Posterior vena cava (tissue), 2 donors: ENCODE measurements at regions not wholly inside any gene's neighbourhood (a gene's known extent, or its start where the extent isn't known, plus 50 kb on each side); places are given as distances from the start of the nearest gene placed in this dataset.

Experiments used
- DNase-seq: peaks from one replicate; pipeline ENCODE4 v3.0.0-alpha.2; 2020; ENCODE audit warnings: low spot score
- intact Hi-C, 2 donors: fragments of 100-400 bp; cut with DNase I; formaldehyde crosslinking; loops; one replicate each; pipeline versions ENCODE4 v1.14.1 to v1.14.2; 2022 to 2023
- donor health status: DM: yes; HTN: yes; CAD: no.
- donor health status: DM: yes; HTN: yes; CAD: no.

- intact Hi-C loops: no loop called here
- DNase-seq: no peak
Observed at GRCh38 chr18:28684746-28685355, 507.9 kb upstream of the CDH2 start.

- intact Hi-C loops: no loop called here
- DNase-seq: no peak
Observed at GRCh38 chr18:28682912-28683311, 506.0 kb upstream of the CDH2 start.

- DNase-seq: no peak
- intact Hi-C loops: no loop called here
Observed at GRCh38 chr18:28669165-28669564, 492.2 kb upstream of the CDH2 start.

GRCh38 chr18:28666216-28666615 lies 489.3 kb upstream of the CDH2 start:
- no peak for DNase-seq
- intact Hi-C loops: no loop called here

GRCh38 chr18:28657961-28658360 lies 481.0 kb upstream of the CDH2 start:
- intact Hi-C loops: no loop called here
- no peak for DNase-seq

- DNase-seq: no peak
- intact Hi-C loops: no loop called here
Observed at GRCh38 chr18:28652654-28653053, 475.7 kb upstream of the CDH2 start.

GRCh38 chr18:28651298-28651697 lies 474.4 kb upstream of the CDH2 start:
- intact Hi-C loops: no loop called here
- no peak for DNase-seq

- no peak for DNase-seq
- intact Hi-C loops: no loop called here
Observed at GRCh38 chr18:28650860-28651259, 473.9 kb upstream of the CDH2 start.

- no peak for DNase-seq
- intact Hi-C loops: no loop called here
Observed at GRCh38 chr18:28647961-28648360, 471.0 kb upstream of the CDH2 start.

GRCh38 chr18:28637897-28638296 lies 461.0 kb upstream of the CDH2 start:
- no peak for DNase-seq
- intact Hi-C loops: no loop called here

- no peak for DNase-seq
- intact Hi-C loops: no loop called here
Observed at GRCh38 chr18:28635530-28635929, 458.6 kb upstream of the CDH2 start.

GRCh38 chr18:28626756-28627155 lies 449.8 kb upstream of the CDH2 start:
- no peak for DNase-seq
- intact Hi-C loops: no loop called here

GRCh38 chr18:28607991-28608390 lies 431.1 kb upstream of the CDH2 start:
- DNase-seq: no peak
- intact Hi-C loops: no loop called here

GRCh38 chr18:28606686-28607085 lies 429.8 kb upstream of the CDH2 start:
- DNase-seq: no peak
- intact Hi-C loops: no loop called here

- intact Hi-C loops: no loop called here
- DNase-seq: no peak
Observed at GRCh38 chr18:28602391-28602790, 425.5 kb upstream of the CDH2 start.

GRCh38 chr18:28594034-28594433 lies 417.1 kb upstream of the CDH2 start:
- intact Hi-C loops: no loop called here
- no peak for DNase-seq

- DNase-seq: no peak
- intact Hi-C loops: no loop called here
Observed at GRCh38 chr18:28588884-28589549, 412.1 kb upstream of the CDH2 start.

- DNase-seq: no peak
- intact Hi-C loops: no loop called here
Observed at GRCh38 chr18:28584731-28585130, 407.8 kb upstream of the CDH2 start.

- intact Hi-C loops: no loop called here
- no peak for DNase-seq
Observed at GRCh38 chr18:28582724-28583123, 405.8 kb upstream of the CDH2 start.

GRCh38 chr18:28581521-28582071 lies 404.7 kb upstream of the CDH2 start:
- intact Hi-C loops: no loop called here
- no peak for DNase-seq

- intact Hi-C loops: no loop called here
- no peak for DNase-seq
Observed at GRCh38 chr18:28576941-28577340, 400.0 kb upstream of the CDH2 start.
